Ishikawa (cell line): ENCODE measurements at regions not wholly inside any gene's neighbourhood (a gene's known extent, or its start where the extent isn't known, plus 50 kb on each side); places are given as distances from the start of the nearest gene placed in this dataset.

Source experiments
- CEBPB ChIP-seq: IDR thresholded peaks from 2 replicates; pipeline ENCODE4 v1.6.1; 2012
- EGR1 ChIP-seq: IDR thresholded peaks from 2 replicates; pipeline ENCODE4 v1.6.1; 2012
- EP300 ChIP-seq: IDR thresholded peaks from 2 replicates; pipeline ENCODE4 v1.6.1; 2012; ENCODE audit warnings: borderline replicate concordance
- FOXM1 ChIP-seq: IDR thresholded peaks from 2 replicates; pipeline ENCODE4 v1.6.1; 2012; ENCODE audit warnings: low read depth, borderline replicate concordance
- TAF1 ChIP-seq: IDR thresholded peaks from 2 replicates; pipeline ENCODE4 v1.6.1; 2012; ENCODE audit warnings: low read depth, mild to moderate bottlenecking
- TEAD4 ChIP-seq: IDR thresholded peaks from 2 replicates; pipeline ENCODE4 v1.6.1; 2012
- YY1 ChIP-seq: IDR thresholded peaks from 2 replicates; pipeline ENCODE4 v1.6.1; 2012; ENCODE audit warnings: low read depth
- ZBTB7A ChIP-seq: IDR thresholded peaks from 2 replicates; pipeline ENCODE4 v1.6.1; 2012; ENCODE audit warnings: low read depth
- TF ChIP-seq, protein P1 (sequence below): IDR thresholded peaks from 2 replicates; pipeline ENCODE4 v1.6.1; 2012; ENCODE audit warnings: low read depth, mild to moderate bottlenecking
- TF ChIP-seq, protein P2 (sequence below): IDR thresholded peaks from 2 replicates; pipeline ENCODE4 v1.6.1; 2012

DNA sequence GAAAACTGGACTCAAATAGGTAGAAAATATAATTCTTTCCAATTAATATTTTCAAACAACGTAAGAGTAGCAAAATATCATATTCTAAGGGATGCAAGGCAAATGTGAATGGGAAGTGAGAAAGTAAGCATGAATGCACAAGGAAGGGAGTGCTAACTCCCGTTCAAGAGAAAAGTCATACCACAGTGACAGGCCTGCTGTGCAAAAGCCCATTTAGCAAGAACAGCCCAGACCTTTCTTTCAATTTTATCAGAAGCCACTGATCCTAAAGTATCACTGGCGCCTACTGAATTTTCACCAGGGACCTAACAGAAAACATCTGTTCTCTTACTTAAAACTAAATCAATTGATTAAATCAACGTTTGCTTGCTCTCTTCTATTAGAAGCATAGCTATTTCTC lies 157.9 kb upstream of the DKK2 start:
- TF ChIP-seq EP300 = no peak
- no peak for TF ChIP-seq YY1
- TF ChIP-seq, protein P1, sequence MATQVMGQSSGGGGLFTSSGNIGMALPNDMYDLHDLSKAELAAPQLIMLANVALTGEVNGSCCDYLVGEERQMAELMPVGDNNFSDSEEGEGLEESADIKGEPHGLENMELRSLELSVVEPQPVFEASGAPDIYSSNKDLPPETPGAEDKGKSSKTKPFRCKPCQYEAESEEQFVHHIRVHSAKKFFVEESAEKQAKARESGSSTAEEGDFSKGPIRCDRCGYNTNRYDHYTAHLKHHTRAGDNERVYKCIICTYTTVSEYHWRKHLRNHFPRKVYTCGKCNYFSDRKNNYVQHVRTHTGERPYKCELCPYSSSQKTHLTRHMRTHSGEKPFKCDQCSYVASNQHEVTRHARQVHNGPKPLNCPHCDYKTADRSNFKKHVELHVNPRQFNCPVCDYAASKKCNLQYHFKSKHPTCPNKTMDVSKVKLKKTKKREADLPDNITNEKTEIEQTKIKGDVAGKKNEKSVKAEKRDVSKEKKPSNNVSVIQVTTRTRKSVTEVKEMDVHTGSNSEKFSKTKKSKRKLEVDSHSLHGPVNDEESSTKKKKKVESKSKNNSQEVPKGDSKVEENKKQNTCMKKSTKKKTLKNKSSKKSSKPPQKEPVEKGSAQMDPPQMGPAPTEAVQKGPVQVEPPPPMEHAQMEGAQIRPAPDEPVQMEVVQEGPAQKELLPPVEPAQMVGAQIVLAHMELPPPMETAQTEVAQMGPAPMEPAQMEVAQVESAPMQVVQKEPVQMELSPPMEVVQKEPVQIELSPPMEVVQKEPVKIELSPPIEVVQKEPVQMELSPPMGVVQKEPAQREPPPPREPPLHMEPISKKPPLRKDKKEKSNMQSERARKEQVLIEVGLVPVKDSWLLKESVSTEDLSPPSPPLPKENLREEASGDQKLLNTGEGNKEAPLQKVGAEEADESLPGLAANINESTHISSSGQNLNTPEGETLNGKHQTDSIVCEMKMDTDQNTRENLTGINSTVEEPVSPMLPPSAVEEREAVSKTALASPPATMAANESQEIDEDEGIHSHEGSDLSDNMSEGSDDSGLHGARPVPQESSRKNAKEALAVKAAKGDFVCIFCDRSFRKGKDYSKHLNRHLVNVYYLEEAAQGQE = no peak
- no peak for TF ChIP-seq TAF1
- no peak for TF ChIP-seq CEBPB
- TF ChIP-seq, protein P2, sequence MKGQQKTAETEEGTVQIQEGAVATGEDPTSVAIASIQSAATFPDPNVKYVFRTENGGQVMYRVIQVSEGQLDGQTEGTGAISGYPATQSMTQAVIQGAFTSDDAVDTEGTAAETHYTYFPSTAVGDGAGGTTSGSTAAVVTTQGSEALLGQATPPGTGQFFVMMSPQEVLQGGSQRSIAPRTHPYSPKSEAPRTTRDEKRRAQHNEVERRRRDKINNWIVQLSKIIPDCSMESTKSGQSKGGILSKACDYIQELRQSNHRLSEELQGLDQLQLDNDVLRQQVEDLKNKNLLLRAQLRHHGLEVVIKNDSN = no peak
- no peak for TF ChIP-seq ZBTB7A
- TF ChIP-seq FOXM1 = no peak
- TF ChIP-seq EGR1 = no peak
- no peak for TF ChIP-seq TEAD4
